IMR-90 (cell line): ENCODE measurements at regions not wholly inside any gene's neighbourhood (a gene's known extent, or its start where the extent isn't known, plus 50 kb on each side); places are given as distances from the start of the nearest gene placed in this dataset.

ENCODE experiments used
- ATAC-seq: fragments of 200-7000 bp; cut with Tn5 transposase; 2 replicates; pipeline ENCODE4 v1.9.1; 2020; ENCODE audit warnings: low read depth, mild to moderate bottlenecking, moderate library complexity
- BruUV-seq: library from RNA; stranded (reverse); fragments of 400-500 nt; replicated peaks from 2 replicates; lab custom pipeline; 2021; lab: Mats Ljungman, UMichigan
- CTCF ChIA-PET: fragments of 300-600 bp; formaldehyde crosslinking; extraction: SDS; loops from one replicate; lab custom pipeline; 2021; ENCODE audit warnings: antibody characterized with exemption; lab: Yijun Ruan, JAX
- POLR2A ChIA-PET: fragments of 300-600 bp; sonication (Branson Sonifier 250); formaldehyde crosslinking; loops from one replicate; lab custom pipeline; 2022; ENCODE audit warnings: antibody characterized with exemption; ENCODE audit not compliant: unreplicated experiment; lab: Charles Lee
- DNase-seq: peaks from one replicate; pipeline ENCODE4 v3.0.0; 2013
- H2AFZ ChIP-seq: replicated peaks from 2 replicates; pipeline ENCODE3; 2013; ENCODE audit warnings: low read length, mild to moderate bottlenecking; ENCODE audit not compliant: poor library complexity
- H2AK5ac ChIP-seq: 2 replicates; pipeline ENCODE4 v1.6.1; 2013; ENCODE audit warnings: low read depth, low read length, inconsistent platforms
- H2AK9ac ChIP-seq: replicated peaks from 2 replicates; pipeline ENCODE3; 2013; ENCODE audit warnings: mild to moderate bottlenecking, low read depth, low read length, moderate library complexity; ENCODE audit not compliant: poor library complexity
- H2BK120ac ChIP-seq: 2 replicates; pipeline ENCODE4 v1.6.1; 2013; ENCODE audit warnings: low read depth, low read length, inconsistent platforms
- H2BK15ac ChIP-seq: 3 replicates; pipeline ENCODE4 v1.6.1; 2013; ENCODE audit warnings: low read depth, low read length, inconsistent platforms
- H2BK20ac ChIP-seq: 2 replicates; pipeline ENCODE4 v1.6.1; 2013; ENCODE audit warnings: low read depth, mild to moderate bottlenecking, inconsistent platforms, low read length, moderate library complexity
- H2BK5ac ChIP-seq: 2 replicates; pipeline ENCODE4 v1.6.1; 2013; ENCODE audit warnings: mild to moderate bottlenecking, low read depth, low read length, inconsistent platforms; ENCODE audit not compliant: poor library complexity, severe bottlenecking
- H3K14ac ChIP-seq: replicated peaks from 2 replicates; pipeline ENCODE4 v1.6.1; 2013; ENCODE audit warnings: low read depth, low read length, inconsistent platforms
- H3K18ac ChIP-seq: 2 replicates; pipeline ENCODE4 v1.6.1; 2013; ENCODE audit warnings: low read depth, low read length, control low read depth
- H3K23ac ChIP-seq: 2 replicates; pipeline ENCODE4 v1.6.1; 2013; ENCODE audit warnings: low read depth, low read length, inconsistent platforms
- H3K27ac ChIP-seq: 2 replicates; pipeline ENCODE4 v1.5.1; 2013; ENCODE audit warnings: mild to moderate bottlenecking, control low read depth, low read length; ENCODE audit not compliant: insufficient read depth
- H3K27me3 ChIP-seq: 2 replicates; pipeline ENCODE4 v1.6.1; 2013; ENCODE audit warnings: low read length; ENCODE audit not compliant: control insufficient read depth, insufficient read depth
- H3K36me3 ChIP-seq: 2 replicates; pipeline ENCODE4 v1.6.1; 2013; ENCODE audit warnings: low read length, mixed read lengths; ENCODE audit not compliant: control insufficient read depth, insufficient read depth
- H3K4ac ChIP-seq: 2 replicates; pipeline ENCODE4 v1.6.1; 2013; ENCODE audit warnings: low read depth, low read length, inconsistent platforms
- H3K4me1 ChIP-seq: 2 replicates; pipeline ENCODE4 v1.6.1; 2013; ENCODE audit warnings: low read length, mixed read lengths; ENCODE audit not compliant: control insufficient read depth, insufficient read depth
- H3K4me2 ChIP-seq: 2 replicates; pipeline ENCODE4 v1.6.1; 2013; ENCODE audit warnings: low read depth, mild to moderate bottlenecking, control low read depth, low read length, moderate library complexity
- H3K4me3 ChIP-seq: 2 replicates; pipeline ENCODE4 v1.5.1; 2013; ENCODE audit warnings: low read depth, mild to moderate bottlenecking, control low read depth, low read length, moderate library complexity; ENCODE audit not compliant: insufficient read depth
- H3K56ac ChIP-seq: 2 replicates; pipeline ENCODE4 v1.6.1; 2013; ENCODE audit warnings: low read length, inconsistent platforms; ENCODE audit not compliant: insufficient read depth; ENCODE audit errors: extremely low read depth
- H3K79me1 ChIP-seq, 2 experiments: 2 replicates each; pipeline ENCODE4 v1.6.1; 2013; ENCODE audit warnings: low read length in 2 of 2, inconsistent platforms in 1 of 2, low read depth in 1 of 2
- H3K9ac ChIP-seq: 2 replicates; pipeline ENCODE4 v1.6.1; 2013; ENCODE audit warnings: low read depth, low read length, control low read depth
- H3K9me1 ChIP-seq: 2 replicates; pipeline ENCODE4 v1.6.1; 2013; ENCODE audit warnings: low read length, inconsistent platforms; ENCODE audit not compliant: insufficient read depth
- H3K9me3 ChIP-seq: 2 replicates; pipeline ENCODE4 v1.6.1; 2013; ENCODE audit warnings: low read length; ENCODE audit not compliant: control insufficient read depth, insufficient read depth
- H4K20me1 ChIP-seq: 2 replicates; pipeline ENCODE4 v1.6.1; 2013; ENCODE audit warnings: low read length, inconsistent platforms; ENCODE audit not compliant: insufficient read depth
- H4K5ac ChIP-seq: 2 replicates; pipeline ENCODE4 v1.6.1; 2013; ENCODE audit warnings: mild to moderate bottlenecking, low read depth, low read length, control low read depth
- H4K8ac ChIP-seq, 2 experiments: 2 replicates each; pipeline ENCODE4 v1.6.1; 2013; ENCODE audit warnings: low read depth in 2 of 2, low read length in 2 of 2, control low read depth in 1 of 2, inconsistent platforms in 1 of 2
- H4K91ac ChIP-seq: 2 replicates; pipeline ENCODE4 v1.6.1; 2013; ENCODE audit warnings: low read depth, low read length, inconsistent platforms; ENCODE audit not compliant: insufficient read depth
- CHD1 ChIP-seq: IDR thresholded peaks from 2 replicates; pipeline ENCODE4 v1.6.1; 2012; ENCODE audit warnings: low read depth, low read length, improper control_type of control experiment
- RFX5 ChIP-seq: IDR thresholded peaks from 2 replicates; pipeline ENCODE4 v1.8.0; 2012; ENCODE audit warnings: low read depth, mild to moderate bottlenecking, low read length, moderate library complexity
- SMC3 ChIP-seq: fragments of 150-350 bp; IDR thresholded peaks from 2 replicates; pipeline ENCODE4 v1.6.1; 2016; ENCODE audit warnings: low read depth, mild to moderate bottlenecking, antibody characterized with exemption, low read length, moderate library complexity
- WGBS, 2 experiments: methylation state at CpG; one replicate each; pipeline versions ENCODE4 v1.1.5 to v1.1.7; 2013; ENCODE audit warnings: missing lambda C conversion rate in 2 of 2; ENCODE audit not compliant: insufficient read length in 1 of 2; ENCODE audit errors: extremely low coverage in 2 of 2; 5-methylcytosine and 5-hydroxymethylcytosine counted together
- dilution Hi-C: fragments of 300-500 bp; cut with HindIII; formaldehyde crosslinking; loops from one replicate; pipeline ENCODE4 v1.14.3; 2018; ENCODE audit warnings: low sequenced_read_pairs; ENCODE audit not compliant: unreplicated experiment
- in situ Hi-C: fragments of 300-500 bp; cut with MboI; formaldehyde crosslinking; loops from 3 replicates; pipeline ENCODE4 v1.14.3; 2019; ENCODE audit warnings: low sequenced_read_pairs, inconsistent platforms, mixed read lengths
- intact Hi-C: fragments of 100-400 bp; cut with micrococcal nuclease; formaldehyde crosslinking; loops from 2 replicates; pipeline ENCODE4 v1.10.0; 2022

DNA sequence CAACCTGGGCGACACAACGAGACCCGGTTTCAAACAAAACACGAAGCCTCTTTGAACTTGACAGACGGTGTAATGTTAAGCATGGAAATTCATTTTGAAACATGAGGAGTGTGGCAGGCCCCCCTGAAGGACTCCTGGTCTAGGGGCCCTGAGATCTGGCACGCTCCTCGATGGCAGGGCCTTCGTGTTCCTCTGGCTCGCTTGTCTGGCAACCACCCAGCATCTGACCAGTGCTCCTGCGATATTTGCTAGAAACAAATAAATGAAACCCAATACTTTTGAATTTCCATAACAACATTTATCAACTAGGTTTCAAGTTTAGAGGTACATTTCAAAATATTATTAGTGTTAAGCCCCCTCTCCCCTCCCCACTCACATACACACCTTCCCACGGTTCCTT is 193.0 kb downstream of the ERCC6L2 start:
- no peak for TF ChIP-seq CHD1
- no peak for TF ChIP-seq RFX5
- TF ChIP-seq SMC3 = no peak
- Histone ChIP-seq H3K4me3 (no peak overlapping the region), H3K36me3 (no peaks in the 10 kb centered on the region), H2BK20ac (no peak overlapping the region), H2BK120ac (no peak overlapping the region), H3K14ac (no peak overlapping the region), H3K27me3 (peaks cover 24% of the 10 kb centered on the region), H4K5ac (no peak overlapping the region), H2AK9ac (no peak overlapping the region), H3K9me1 (no peaks in the 10 kb centered on the region), H2AFZ (no peak overlapping the region), H3K4me1 (no peaks in the 10 kb centered on the region; the same call in 1 of the 2 replicates), H2AK5ac (no peak overlapping the region), H3K23ac (no peak overlapping the region), H3K79me1 (no peaks in the 10 kb centered on the region), H3K9ac (no peak overlapping the region), H3K4me2 (no peak overlapping the region), H4K20me1 (no peaks in the 10 kb centered on the region), H4K8ac (no peak overlapping the region), H3K4ac (no peak overlapping the region), H3K56ac (no peak overlapping the region), H4K91ac (no peak overlapping the region), H2BK15ac (no peak overlapping the region), H3K9me3 (no peaks in the 10 kb centered on the region), H3K27ac (no peak overlapping the region), H2BK5ac (no peak overlapping the region), H3K18ac (no peak overlapping the region)
- WGBS, 2 experiments = no CpG with 5 or more reads among the region's 11 CpGs
- no TSS peak for BruUV-seq
- dilution Hi-C loops = no loop called here
- intact Hi-C loops = no loop called here
- ChIA-PET POLR2A (no interaction called here), CTCF (no interaction called here)
- no peak for DNase-seq
- ATAC-seq = no peak
- in situ Hi-C loops = no loop called here
